ENCODE measurements at regions not wholly inside any gene's neighbourhood (a gene's known extent, or its start where the extent isn't known, plus 50 kb on each side); places are given as distances from the start of the nearest gene placed in this dataset.
"Not testable (repeated sequence)": the region's sequence is repeated elsewhere in the genome, so short reads cannot be mapped to it uniquely, and the experiment has no call there.

- DNase-seq, result no peak
Measured at GRCh38 chr2:154974041-154974440, 275.5 kb downstream of the KCNJ3 start.

GRCh38 chr2:154963511-154963910 is 265.0 kb downstream of the KCNJ3 start:
- no peak for DNase-seq

DNA sequence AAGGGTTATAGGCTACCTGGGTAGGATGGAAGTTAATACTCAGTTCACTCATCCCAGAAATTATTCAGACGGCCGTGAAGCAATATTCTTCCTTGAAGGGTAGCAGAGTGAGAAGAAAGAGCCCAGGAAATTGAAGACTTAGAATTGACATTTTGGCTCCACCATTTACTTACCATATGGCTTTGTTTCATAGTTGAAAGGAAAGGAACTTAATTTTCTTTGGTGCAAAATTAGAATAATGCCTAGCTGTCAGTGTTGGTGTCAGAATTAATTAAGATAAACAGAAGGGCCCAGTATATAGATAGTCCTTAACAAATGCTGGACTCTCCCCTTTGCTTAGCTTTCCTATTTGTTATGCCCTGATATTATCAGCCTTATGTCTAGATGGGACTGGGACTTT is 263.2 kb downstream of the KCNJ3 start:
- DNase-seq, result no peak

GRCh38 chr2:154960802-154961583 is 262.5 kb downstream of the KCNJ3 start:
- no peak for DNase-seq

DNA sequence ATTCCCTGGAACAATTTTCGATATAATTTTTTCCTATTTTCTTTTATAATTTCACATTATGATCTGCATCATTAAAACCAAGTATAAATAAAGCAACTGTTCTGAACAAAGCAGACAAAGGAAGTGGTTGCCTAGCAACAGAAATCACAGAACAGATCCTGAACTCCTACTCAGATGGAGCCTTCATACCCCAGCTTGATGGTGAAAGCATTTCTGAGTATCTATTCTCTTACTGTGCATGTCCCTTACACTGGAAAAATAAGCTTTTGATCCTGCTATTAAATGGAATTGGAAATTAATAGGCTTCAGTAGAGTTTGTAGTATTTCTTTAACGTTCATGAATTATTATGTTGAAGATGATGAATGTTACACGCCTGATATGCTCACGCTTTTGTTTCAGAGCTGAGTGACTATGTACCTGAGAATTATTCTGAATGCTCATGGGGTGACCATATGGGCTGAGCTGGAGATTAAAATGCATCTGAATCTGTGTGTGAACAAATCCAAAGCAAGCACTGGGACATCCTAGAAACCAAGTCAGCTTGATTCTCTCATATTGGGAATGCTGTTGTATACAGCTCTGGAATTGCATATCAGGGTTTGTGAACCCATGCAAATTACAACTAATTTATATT is 254.0 kb downstream of the KCNJ3 start:
- no peak for DNase-seq

- not testable (repeated sequence) for DNase-seq
Measured at GRCh38 chr2:154947416-154947815, 248.9 kb downstream of the KCNJ3 start.

GRCh38 chr2:154945984-154946383 is 247.5 kb downstream of the KCNJ3 start:
- DNase-seq, result no peak

GRCh38 chr2:154941379-154941778 is 242.9 kb downstream of the KCNJ3 start:
- no peak for DNase-seq

- no peak for DNase-seq
Measured at GRCh38 chr2:154934213-154934612, 235.7 kb downstream of the KCNJ3 start.

DNA sequence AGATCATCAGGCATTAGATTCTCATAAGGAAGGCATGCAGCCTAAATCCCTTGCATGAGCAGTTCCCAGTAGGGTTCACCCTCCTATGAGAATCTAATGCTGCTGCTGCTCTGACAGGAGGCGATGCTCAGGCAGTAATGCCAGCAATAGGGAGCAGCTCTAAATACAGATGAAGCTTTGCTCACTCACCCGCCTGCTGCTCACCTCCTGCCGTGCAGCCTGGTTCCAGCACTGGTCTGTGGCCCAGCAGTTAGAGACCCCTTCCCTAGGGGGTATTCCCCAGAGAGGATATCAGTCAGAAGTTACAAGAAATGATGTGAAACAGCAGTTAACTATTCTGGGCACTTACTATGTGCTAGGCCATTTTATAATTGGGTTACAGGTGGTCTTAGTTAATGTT is 226.0 kb downstream of the KCNJ3 start:
- DNase-seq, result no peak

DNA sequence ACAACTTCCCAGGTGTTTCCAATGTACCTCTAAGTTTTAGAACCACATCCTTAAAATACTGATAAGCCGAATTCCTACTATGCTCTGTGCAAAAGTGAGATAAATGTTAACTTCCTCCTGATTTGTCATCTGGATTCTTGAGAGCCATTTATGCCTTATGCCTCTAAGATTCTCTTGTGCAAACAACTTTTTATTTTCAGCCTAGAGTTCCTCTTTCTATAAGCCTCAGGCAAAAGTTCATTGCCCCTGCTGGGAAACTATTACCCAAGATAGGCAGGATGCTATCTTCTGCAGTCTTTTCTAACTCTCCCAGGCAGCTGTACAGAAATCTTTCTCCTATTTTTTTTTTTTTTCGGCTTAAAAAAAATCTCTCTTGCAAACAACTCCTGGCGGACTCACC is 216.1 kb downstream of the KCNJ3 start:
- no peak for DNase-seq

DNA sequence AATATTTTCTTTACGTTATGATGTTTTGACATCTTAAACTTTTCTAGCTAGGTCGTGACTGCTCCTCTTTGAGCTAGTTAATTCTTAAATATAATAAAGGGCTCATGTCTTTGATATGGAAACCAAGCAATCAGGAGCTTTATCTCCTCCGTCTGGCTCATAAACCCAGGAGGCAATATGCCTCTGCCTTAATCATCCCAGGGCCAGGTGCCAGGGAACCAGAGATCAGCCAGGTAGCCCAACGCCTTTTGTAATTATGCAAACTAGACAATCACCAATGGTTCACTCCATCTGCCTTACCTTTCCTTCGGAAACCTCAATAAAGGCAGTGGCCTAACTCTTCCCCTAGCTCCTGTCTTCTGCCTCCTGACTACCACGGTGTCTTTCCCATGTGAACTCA is 213.7 kb downstream of the KCNJ3 start:
- no peak for DNase-seq

GRCh38 chr2:154911729-154912128 is 213.2 kb downstream of the KCNJ3 start:
- no peak for DNase-seq

- DNase-seq, result no peak
Measured at GRCh38 chr2:154910701-154911100, 212.2 kb downstream of the KCNJ3 start.

- DNase-seq, result no peak
Measured at GRCh38 chr2:154908327-154908726, 209.8 kb downstream of the KCNJ3 start.

Measured in activated CD4-positive, alpha-beta T cell treated with anti-CD3 and anti-CD28 coated beads, Interleukin-10, Interleukin-2, amounts not matched to agents 100 ng/mL and 50 ng/mL, durations not matched to agents 16 hours and 8 hours (primary cell).